ENCODE measurements at regions not wholly inside any gene's neighbourhood (a gene's known extent, or its start where the extent isn't known, plus 50 kb on each side); places are given as distances from the start of the nearest gene placed in this dataset.
A peak's percentile ranks its signal among the peaks of the same experiment; 100 is the strongest.
"Not testable (repeated sequence)": the region's sequence is repeated elsewhere in the genome, so short reads cannot be mapped to it uniquely, and the experiment has no call there.

GRCh38 chr4:100900945-100901344 is 383.1 kb upstream of the EMCN start:
- not testable (repeated sequence) for DNase-seq

- no peak for DNase-seq
Observed at GRCh38 chr4:100900134-100900533, 382.3 kb upstream of the EMCN start.

- DNase-seq = no peak
Observed at GRCh38 chr4:100898844-100899243, 381.0 kb upstream of the EMCN start.

GRCh38 chr4:100895556-100896197 is 377.9 kb upstream of the EMCN start:
- peak in 1 of 2 donors; percentile 65 for DNase-seq

- DNase-seq = no peak
Observed at GRCh38 chr4:100894339-100894870, 376.6 kb upstream of the EMCN start.

GRCh38 chr4:100891808-100892207 is 374.0 kb upstream of the EMCN start:
- DNase-seq = no peak

- DNase-seq = no peak
Observed at GRCh38 chr4:100889898-100890297, 372.1 kb upstream of the EMCN start.

GRCh38 chr4:100889401-100889800 is 371.6 kb upstream of the EMCN start:
- no peak for DNase-seq

GRCh38 chr4:100882661-100883060 is 364.8 kb upstream of the EMCN start:
- DNase-seq = no peak

GRCh38 chr4:100881283-100881682 is 363.5 kb upstream of the EMCN start:
- no peak for DNase-seq

- DNase-seq = no peak
Observed at GRCh38 chr4:100880011-100880410, 362.2 kb upstream of the EMCN start.

- no peak for DNase-seq
Observed at GRCh38 chr4:100879471-100879870, 361.6 kb upstream of the EMCN start.

GRCh38 chr4:100876546-100876945 is 358.7 kb upstream of the EMCN start:
- no peak for DNase-seq

- no peak for DNase-seq
Observed at GRCh38 chr4:100875296-100876068, 357.7 kb upstream of the EMCN start.

- DNase-seq = no peak
Observed at GRCh38 chr4:100872811-100873210, 355.0 kb upstream of the EMCN start.

- DNase-seq = no peak
Observed at GRCh38 chr4:100870940-100871772, 353.3 kb upstream of the EMCN start.

GRCh38 chr4:100869276-100869675 is 351.5 kb upstream of the EMCN start:
- DNase-seq = no peak

GRCh38 chr4:100868281-100868680 is 350.5 kb upstream of the EMCN start:
- not testable (repeated sequence) for DNase-seq

GRCh38 chr4:100852326-100852725 is 334.5 kb upstream of the EMCN start:
- no peak for DNase-seq

- no peak for DNase-seq
Observed at GRCh38 chr4:100849319-100849718, 331.5 kb upstream of the EMCN start.

GRCh38 chr4:100848841-100849240 is 331.0 kb upstream of the EMCN start:
- peak in 1 of 2 donors; percentile 23 for DNase-seq

GRCh38 chr4:100843910-100844309 is 326.1 kb upstream of the EMCN start:
- no peak for DNase-seq

GRCh38 chr4:100842856-100843255 is 325.0 kb upstream of the EMCN start:
- no peak for DNase-seq

Measured in CD4-positive, alpha-beta T cell treated with Interleukin-4 for 1 hour (primary cell).